Natural killer cell treated with Interleukin-12 subunit alpha and Interleukin-12 subunit beta and Interleukin-15 and Interleukin-18, amount 100 ng/mL, for 72 hours (primary cell): ENCODE measurements at regions not wholly inside any gene's neighbourhood (a gene's known extent, or its start where the extent isn't known, plus 50 kb on each side); places are given as distances from the start of the nearest gene placed in this dataset.

ENCODE experiments used
- ATAC-seq, 2 donors: fragments of 150-1000 bp; cut with Tn5 transposase in 1 of 2; sonication (Bioruptor Pico), chemical (Tn5 transposase) in 1 of 2; 2 replicates each; pipeline ENCODE4 v1.10.0; 2021
- DNase-seq: peaks from one replicate; pipeline ENCODE4 v3.0.0; 2022; ENCODE audit warnings: low spot score
- H3K27ac Mint-ChIP-seq, 2 donors: 1 replicate in 1 of 2; 2 replicates in 1 of 2; pipeline ENCODE4 v1.8.0; 2022; ENCODE audit warnings: mixed read lengths in 2 of 2, mild to moderate bottlenecking in 1 of 2, moderate library complexity in 1 of 2
- H3K27me3 Mint-ChIP-seq, 2 donors: 1 replicate in 1 of 2; 2 replicates in 1 of 2; pipeline ENCODE4 v1.8.0; 2022; ENCODE audit warnings: mixed read lengths in 2 of 2
- H3K36me3 Mint-ChIP-seq: one replicate; pipeline ENCODE4 v1.8.0; 2022; ENCODE audit warnings: mixed read lengths
- H3K4me1 Mint-ChIP-seq, 2 donors: 1 replicate in 1 of 2; 2 replicates in 1 of 2; pipeline ENCODE4 v1.8.0; 2022; ENCODE audit warnings: low read depth in 2 of 2, mixed read lengths in 2 of 2, mild to moderate bottlenecking in 1 of 2
- H3K4me3 Mint-ChIP-seq: one replicate; pipeline ENCODE4 v1.8.0; 2022; ENCODE audit warnings: mixed read lengths
- H3K9me3 Mint-ChIP-seq: 2 replicates; pipeline ENCODE4 v1.8.0; 2022; ENCODE audit warnings: mixed read lengths

- H3K4me3 Mint-ChIP-seq: no peak overlapping the region
- ATAC-seq (no peak), DNase-seq (no peak)
- no peaks in the 10 kb centered on the region for H3K4me1 Mint-ChIP-seq
- no peaks in the 10 kb centered on the region for H3K27me3 Mint-ChIP-seq
- H3K27ac Mint-ChIP-seq: no peak overlapping the region
- peaks cover 14% of the 10 kb centered on the region for H3K36me3 Mint-ChIP-seq
- peaks cover 13% of the 10 kb centered on the region for H3K9me3 Mint-ChIP-seq
Observed at GRCh38 chr21:20315042-20315441, 683.2 kb upstream of the NCAM2 start.

GRCh38 chr21:20329636-20330035, 668.6 kb upstream of the NCAM2 start:
- Mint-ChIP-seq H3K27me3 (no peaks in the 10 kb centered on the region), H3K4me3 (no peak overlapping the region), H3K4me1 (no peaks in the 10 kb centered on the region), H3K27ac (no peak overlapping the region), H3K36me3 (peaks cover 12% of the 10 kb centered on the region), H3K9me3 (peaks cover 11% of the 10 kb centered on the region)
- DNase-seq: no peak
- ATAC-seq: no peak

GRCh38 chr21:20330652-20331051, 667.6 kb upstream of the NCAM2 start:
- DNase-seq (no peak), ATAC-seq (no peak)
- Mint-ChIP-seq H3K9me3 (peaks cover 11% of the 10 kb centered on the region), H3K36me3 (peaks cover 12% of the 10 kb centered on the region), H3K27me3 (no peaks in the 10 kb centered on the region), H3K4me3 (no peak overlapping the region), H3K4me1 (no peaks in the 10 kb centered on the region), H3K27ac (no peak overlapping the region)

GRCh38 chr21:20334585-20334984, 663.6 kb upstream of the NCAM2 start:
- DNase-seq (no peak), ATAC-seq (no peak)
- Mint-ChIP-seq H3K27me3 (no peaks in the 10 kb centered on the region), H3K4me3 (no peak overlapping the region), H3K27ac (no peak overlapping the region), H3K36me3 (peaks cover 12% of the 10 kb centered on the region), H3K9me3 (peaks cover 11% of the 10 kb centered on the region), H3K4me1 (no peaks in the 10 kb centered on the region)

GRCh38 chr21:20341431-20341830, 656.8 kb upstream of the NCAM2 start:
- H3K27ac Mint-ChIP-seq: no peak overlapping the region
- DNase-seq (no peak), ATAC-seq (no peak)
- peaks cover 6% of the 10 kb centered on the region for H3K9me3 Mint-ChIP-seq
- H3K27me3 Mint-ChIP-seq: no peaks in the 10 kb centered on the region
- H3K4me3 Mint-ChIP-seq: no peak overlapping the region
- no peaks in the 10 kb centered on the region for H3K4me1 Mint-ChIP-seq
- peaks cover 4% of the 10 kb centered on the region for H3K36me3 Mint-ChIP-seq

- H3K27ac Mint-ChIP-seq: no peak overlapping the region
- no peaks in the 10 kb centered on the region for H3K27me3 Mint-ChIP-seq
- H3K4me3 Mint-ChIP-seq: no peak overlapping the region
- DNase-seq (no peak), ATAC-seq (no peak)
- H3K9me3 Mint-ChIP-seq: peaks cover 12% of the 10 kb centered on the region
- H3K4me1 Mint-ChIP-seq: no peaks in the 10 kb centered on the region
- peaks cover 10% of the 10 kb centered on the region for H3K36me3 Mint-ChIP-seq
Observed at GRCh38 chr21:20343186-20343585, 655.0 kb upstream of the NCAM2 start.

GRCh38 chr21:20351138-20351537, 647.1 kb upstream of the NCAM2 start:
- Mint-ChIP-seq H3K27ac (no peak overlapping the region), H3K27me3 (no peaks in the 10 kb centered on the region), H3K36me3 (peaks cover 6% of the 10 kb centered on the region), H3K4me1 (no peaks in the 10 kb centered on the region), H3K4me3 (no peak overlapping the region), H3K9me3 (peaks cover 9% of the 10 kb centered on the region)
- no peak for DNase-seq
- ATAC-seq: no peak

GRCh38 chr21:20353351-20353750, 644.9 kb upstream of the NCAM2 start:
- H3K4me1 Mint-ChIP-seq: no peaks in the 10 kb centered on the region
- H3K36me3 Mint-ChIP-seq: peaks cover 2% of the 10 kb centered on the region
- peaks cover 5% of the 10 kb centered on the region for H3K9me3 Mint-ChIP-seq
- no peaks in the 10 kb centered on the region for H3K27me3 Mint-ChIP-seq
- DNase-seq (no peak), ATAC-seq (no peak)
- H3K27ac Mint-ChIP-seq: no peak overlapping the region
- H3K4me3 Mint-ChIP-seq: no peak overlapping the region

GRCh38 chr21:20373031-20373430, 625.2 kb upstream of the NCAM2 start:
- H3K4me1 Mint-ChIP-seq: peaks cover 0 to 4% of the 10 kb centered on the region in 2 donors
- H3K27me3 Mint-ChIP-seq: no peaks in the 10 kb centered on the region
- ATAC-seq (no peak), DNase-seq (no peak)
- no peak overlapping the region for H3K27ac Mint-ChIP-seq
- H3K9me3 Mint-ChIP-seq: peaks cover 10% of the 10 kb centered on the region
- no peaks in the 10 kb centered on the region for H3K36me3 Mint-ChIP-seq
- H3K4me3 Mint-ChIP-seq: no peak overlapping the region

GRCh38 chr21:20377250-20377649, 621.0 kb upstream of the NCAM2 start:
- DNase-seq: no peak
- no peak overlapping the region for H3K4me3 Mint-ChIP-seq
- no peak for ATAC-seq
- peaks cover 6% of the 10 kb centered on the region for H3K9me3 Mint-ChIP-seq
- H3K27ac Mint-ChIP-seq: no peak overlapping the region
- no peaks in the 10 kb centered on the region for H3K36me3 Mint-ChIP-seq
- no peaks in the 10 kb centered on the region for H3K4me1 Mint-ChIP-seq
- no peaks in the 10 kb centered on the region for H3K27me3 Mint-ChIP-seq

GRCh38 chr21:20388400-20388799, 609.8 kb upstream of the NCAM2 start:
- no peak overlapping the region for H3K27ac Mint-ChIP-seq
- H3K36me3 Mint-ChIP-seq: peaks cover 20% of the 10 kb centered on the region
- DNase-seq (no peak), ATAC-seq (no peak)
- H3K4me1 Mint-ChIP-seq: no peaks in the 10 kb centered on the region
- H3K9me3 Mint-ChIP-seq: peaks cover 19% of the 10 kb centered on the region
- H3K4me3 Mint-ChIP-seq: no peak overlapping the region
- no peaks in the 10 kb centered on the region for H3K27me3 Mint-ChIP-seq

GRCh38 chr21:20396798-20397197, 601.4 kb upstream of the NCAM2 start:
- no peaks in the 10 kb centered on the region for H3K36me3 Mint-ChIP-seq
- no peaks in the 10 kb centered on the region for H3K4me1 Mint-ChIP-seq
- ATAC-seq: no peak
- DNase-seq: no peak
- peaks cover 6% of the 10 kb centered on the region for H3K9me3 Mint-ChIP-seq
- no peak overlapping the region for H3K27ac Mint-ChIP-seq
- no peaks in the 10 kb centered on the region for H3K27me3 Mint-ChIP-seq
- H3K4me3 Mint-ChIP-seq: no peak overlapping the region

- Mint-ChIP-seq H3K4me1 (no peaks in the 10 kb centered on the region), H3K27ac (no peak overlapping the region), H3K9me3 (peaks cover 9% of the 10 kb centered on the region), H3K27me3 (no peaks in the 10 kb centered on the region), H3K36me3 (peaks cover 4% of the 10 kb centered on the region), H3K4me3 (no peak overlapping the region)
- DNase-seq (no peak), ATAC-seq (no peak)
Observed at GRCh38 chr21:20404915-20405314, 593.3 kb upstream of the NCAM2 start.

- H3K4me1 Mint-ChIP-seq: no peaks in the 10 kb centered on the region
- H3K27me3 Mint-ChIP-seq: no peaks in the 10 kb centered on the region
- no peak overlapping the region for H3K4me3 Mint-ChIP-seq
- peaks cover 35% of the 10 kb centered on the region for H3K9me3 Mint-ChIP-seq
- H3K36me3 Mint-ChIP-seq: peaks cover 16% of the 10 kb centered on the region
- H3K27ac Mint-ChIP-seq: no peak overlapping the region
- DNase-seq (no peak), ATAC-seq (no peak)
Observed at GRCh38 chr21:20418353-20418752, 579.9 kb upstream of the NCAM2 start.

GRCh38 chr21:20419772-20420171, 578.4 kb upstream of the NCAM2 start:
- peaks cover 27% of the 10 kb centered on the region for H3K9me3 Mint-ChIP-seq
- peaks cover 11% of the 10 kb centered on the region for H3K36me3 Mint-ChIP-seq
- ATAC-seq (no peak), DNase-seq (no peak)
- H3K4me3 Mint-ChIP-seq: no peak overlapping the region
- H3K27me3 Mint-ChIP-seq: no peaks in the 10 kb centered on the region
- H3K4me1 Mint-ChIP-seq: no peaks in the 10 kb centered on the region
- no peak overlapping the region for H3K27ac Mint-ChIP-seq
